GM18868 (cell line): ENCODE measurements at regions not wholly inside any gene's neighbourhood (a gene's known extent, or its start where the extent isn't known, plus 50 kb on each side); places are given as distances from the start of the nearest gene placed in this dataset.

Experiments
- ATAC-seq: cut with Tn5 transposase; IDR thresholded peaks from one replicate; pipeline ENCODE4 v1.9.1; 2021; ENCODE audit warnings: mild to moderate bottlenecking, moderate library complexity; ENCODE audit not compliant: unreplicated experiment

DNA sequence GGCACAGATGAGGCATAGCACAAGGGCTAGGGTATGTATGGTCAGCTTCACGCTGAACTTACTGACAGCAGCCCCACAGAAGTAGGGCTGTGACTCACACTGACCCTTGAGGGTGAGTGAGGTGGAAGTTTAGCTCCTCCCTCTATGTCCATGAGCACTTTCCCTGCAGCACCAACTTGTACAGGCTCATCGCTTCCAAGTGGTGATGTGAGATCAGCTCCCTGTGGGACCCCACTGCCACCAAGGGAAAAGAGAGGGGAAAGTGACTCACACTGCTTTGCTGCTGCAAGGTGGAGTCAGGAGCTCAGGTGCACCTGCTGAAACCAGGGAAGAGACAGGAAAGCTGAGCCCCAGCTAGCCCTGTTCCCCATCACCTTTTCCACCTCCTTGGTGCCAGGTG is 91.5 kb downstream of the TEX51 start:
- no peak for ATAC-seq

DNA sequence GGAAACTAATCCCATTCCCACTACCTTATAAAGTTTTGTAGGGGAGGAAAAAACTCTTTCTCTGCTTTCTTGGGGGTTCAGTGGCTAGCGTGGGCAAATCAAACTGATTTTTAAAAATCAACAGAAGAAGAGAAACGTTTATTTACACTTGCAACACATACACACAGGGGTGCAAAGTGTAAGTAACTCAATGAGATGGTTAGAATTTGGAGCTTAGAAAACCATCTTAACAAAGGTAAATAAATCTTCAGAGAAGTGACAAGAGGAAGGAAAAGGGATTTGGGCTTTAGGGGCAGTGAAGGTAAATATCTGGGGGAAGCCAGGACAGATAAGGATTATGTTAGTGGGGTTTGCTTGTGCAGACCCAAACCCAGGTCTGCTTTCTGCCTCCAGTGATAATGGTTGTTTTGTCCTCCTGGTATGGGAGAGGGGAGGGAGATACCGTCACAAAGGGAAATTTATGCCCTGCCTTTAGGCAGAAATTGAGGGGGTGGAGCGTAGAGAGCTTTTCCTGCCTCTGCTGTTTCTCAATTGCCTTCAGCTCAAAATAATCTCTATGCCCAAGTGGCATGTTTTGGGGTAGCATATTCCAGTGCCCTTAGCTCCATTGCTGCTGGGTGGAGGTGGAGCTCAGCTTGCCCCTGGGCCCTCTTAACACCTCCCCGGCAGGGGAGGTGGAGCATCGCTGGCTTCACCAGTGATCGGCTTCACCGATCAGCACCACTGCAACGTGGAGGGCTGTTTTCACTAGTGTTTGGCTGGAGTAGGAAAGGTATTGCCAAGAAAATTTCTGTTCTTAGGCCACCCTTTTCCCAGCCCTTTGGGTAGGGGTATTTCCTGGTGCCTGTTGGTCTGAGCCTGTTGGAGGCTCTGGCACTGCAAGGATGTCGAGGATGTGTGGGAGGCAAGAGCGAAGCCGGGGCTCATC is 92.2 kb downstream of the TEX51 start:
- ATAC-seq = no peak

DNA sequence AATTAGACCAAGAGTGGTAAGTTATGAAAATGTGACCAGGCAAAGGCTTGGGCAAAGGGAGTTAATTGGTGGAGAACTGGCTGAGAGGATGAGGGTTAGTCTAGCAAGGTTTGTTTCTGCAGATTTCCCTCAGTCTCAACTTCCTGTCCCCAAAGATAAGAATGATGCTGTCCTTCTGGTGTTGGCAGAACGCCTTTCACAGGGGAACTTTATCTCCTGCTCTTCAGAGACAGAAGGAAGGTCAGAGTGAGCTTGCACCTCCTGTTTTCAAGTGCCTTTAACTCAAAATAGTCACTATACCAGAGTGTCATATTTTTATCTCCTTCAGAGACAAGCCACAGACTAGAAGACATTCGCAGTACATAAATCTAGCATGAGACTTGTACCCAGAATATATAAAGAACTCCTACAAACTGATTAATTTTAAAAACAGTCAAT is 95.7 kb downstream of the TEX51 start:
- ATAC-seq = no peak

DNA sequence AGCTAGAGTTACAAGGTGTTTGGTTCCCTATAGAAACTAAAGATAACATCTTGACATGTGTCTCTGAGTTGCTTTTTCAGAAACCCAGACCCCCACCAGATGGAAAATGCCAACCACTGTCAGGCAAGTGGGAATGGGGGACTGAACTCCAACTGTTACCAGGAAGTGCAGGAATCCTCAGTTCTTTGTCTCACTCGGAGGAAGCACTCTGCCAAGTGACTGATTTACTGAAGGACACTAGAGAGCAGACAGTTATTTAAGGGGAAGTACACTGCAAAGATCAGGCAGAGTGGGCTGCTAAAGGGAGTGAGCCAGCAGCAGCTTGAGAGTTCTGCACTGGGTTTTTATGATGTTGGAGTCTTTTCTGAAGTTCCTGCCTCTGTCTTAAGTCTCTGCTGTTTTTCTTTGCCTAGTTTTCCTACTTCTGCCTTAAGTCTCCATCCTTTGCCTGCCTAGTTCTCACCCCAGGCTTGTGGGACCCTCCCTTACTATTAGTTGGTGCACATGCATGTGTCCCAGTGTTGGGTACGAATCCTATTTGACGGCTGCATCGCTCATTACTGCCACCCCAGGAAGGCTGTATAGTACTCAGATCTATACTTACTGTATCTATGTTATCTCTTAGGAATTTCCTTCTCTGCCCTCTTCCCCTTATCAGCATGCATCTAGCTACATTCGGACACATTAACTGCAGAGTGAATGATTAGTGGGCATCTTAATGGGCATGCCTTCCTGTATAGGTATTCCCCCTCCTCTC is 97.1 kb downstream of the TEX51 start:
- no peak for ATAC-seq

DNA sequence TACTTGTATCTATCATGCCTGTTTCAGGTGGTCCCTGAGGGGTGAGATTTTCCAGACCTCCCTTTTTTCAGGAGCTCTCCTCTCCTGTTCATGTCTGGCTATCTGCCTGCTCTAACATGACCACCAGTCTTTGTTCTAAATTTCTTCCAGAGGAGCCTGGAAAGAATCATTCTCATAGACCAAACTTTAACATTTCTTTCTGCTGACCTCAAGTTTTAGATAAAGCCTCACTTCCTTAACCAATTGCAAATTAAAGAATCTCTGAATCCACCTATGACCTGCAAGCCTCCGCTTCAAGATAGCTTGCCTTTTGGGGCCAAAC is 97.6 kb downstream of the TEX51 start:
- ATAC-seq = no peak
